ENCODE measurements at regions not wholly inside any gene's neighbourhood (a gene's known extent, or its start where the extent isn't known, plus 50 kb on each side); places are given as distances from the start of the nearest gene placed in this dataset.

- no peak for DNase-seq (ENCODE audit: low spot score)
These were observed 92.6 kb downstream of the EMP1 start for GRCh38 chr12:13288937-13289652.

GRCh38 chr12:13288501-13288900, 92.0 kb downstream of the EMP1 start:
- no peak for DNase-seq (ENCODE audit: low spot score)

GRCh38 chr12:13283867-13284266, 87.3 kb downstream of the EMP1 start:
- DNase-seq (ENCODE audit: low spot score) = no peak

GRCh38 chr12:13282861-13283260, 86.3 kb downstream of the EMP1 start:
- no peak for DNase-seq (ENCODE audit: low spot score)

GRCh38 chr12:13278249-13278787, 81.8 kb downstream of the EMP1 start:
- DNase-seq (ENCODE audit: low spot score) = peak; percentile 53

GRCh38 chr12:13277293-13277692, 80.8 kb downstream of the EMP1 start:
- DNase-seq (ENCODE audit: low spot score) = no peak

- DNase-seq (ENCODE audit: low spot score) = no peak
These were observed 78.9 kb downstream of the EMP1 start for GRCh38 chr12:13275241-13276085.

- no peak for DNase-seq (ENCODE audit: low spot score)
These were observed 77.3 kb downstream of the EMP1 start for GRCh38 chr12:13273850-13274249.

GRCh38 chr12:13273097-13273496, 76.6 kb downstream of the EMP1 start:
- no peak for DNase-seq (ENCODE audit: low spot score)

GRCh38 chr12:13270817-13271216, 74.3 kb downstream of the EMP1 start:
- DNase-seq (ENCODE audit: low spot score) = no peak
